Coronary artery (tissue), 2 donors: ENCODE measurements at regions not wholly inside any gene's neighbourhood (a gene's known extent, or its start where the extent isn't known, plus 50 kb on each side); places are given as distances from the start of the nearest gene placed in this dataset.

ENCODE experiments used
- DNase-seq: peaks from one replicate; pipeline ENCODE4 v3.0.0-alpha.2; 2017; ENCODE audit warnings: low spot score
- H3K27ac ChIP-seq, 2 donors: fragments of 200-600 bp; sonication (generic); one replicate each; pipeline ENCODE4 v1.5.1; 2016 to 2019
- H3K4me3 ChIP-seq: fragments of 200-600 bp; sonication (generic); 2 replicates; pipeline ENCODE4 v1.5.1; 2016; ENCODE audit warnings: mild to moderate bottlenecking, moderate library complexity
- CTCF ChIP-seq: fragments of 200-600 bp; sonication (generic); IDR thresholded peaks from one replicate; pipeline ENCODE4 v1.5.1; 2019; ENCODE audit warnings: antibody characterized with exemption

DNA sequence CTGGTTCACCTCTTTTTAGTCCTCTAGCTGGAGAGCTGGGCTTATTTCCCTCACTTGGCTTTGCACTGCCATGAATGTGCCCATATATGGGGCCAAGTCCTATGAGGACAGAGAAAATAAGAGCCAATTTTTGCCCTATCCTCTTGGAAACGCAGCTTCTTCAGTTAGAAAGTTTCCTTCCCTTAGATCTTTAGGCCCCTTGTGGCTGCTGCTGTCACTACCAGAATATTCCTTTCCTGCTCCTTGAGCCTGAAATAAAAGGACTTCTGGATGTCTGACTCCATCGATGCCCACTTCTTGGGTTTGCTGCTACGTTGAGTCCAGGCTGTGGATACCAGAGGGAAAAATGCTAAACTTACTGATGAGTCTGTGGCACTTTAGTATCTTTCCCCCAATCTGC, 487.1 kb downstream of the GRIN2A start:
- H3K4me3 ChIP-seq = no peak overlapping the region
- no peak for TF ChIP-seq CTCF
- H3K27ac ChIP-seq = no peak overlapping the region
- no peak for DNase-seq
